HEK293 (cell line): ENCODE measurements at regions not wholly inside any gene's neighbourhood (a gene's known extent, or its start where the extent isn't known, plus 50 kb on each side); places are given as distances from the start of the nearest gene placed in this dataset.

Experiments
- CTCF ChIA-PET: fragments of 350-600 bp; formaldehyde crosslinking; extraction: SDS; loops from one replicate; lab custom pipeline; 2021; ENCODE audit warnings: antibody characterized with exemption; lab: Yijun Ruan, JAX
- POLR2A ChIA-PET: fragments of 300-600 bp; formaldehyde crosslinking; extraction: SDS; loops from one replicate; lab custom pipeline; 2020; ENCODE audit warnings: antibody characterized with exemption, inconsistent platforms; lab: Yijun Ruan, JAX
- H3K27ac ChIP-seq: fragments of 200-500 bp; sonication (Bioruptor generic); 2 replicates; pipeline ENCODE4 v1.5.1; 2014; ENCODE audit warnings: low read depth, low read length, control low read depth, inconsistent platforms; ENCODE audit errors: extremely low read depth
- H3K36me3 ChIP-seq, 2 experiments: fragments of 200-500 bp in 1 of 2; sonication (Bioruptor generic) in 1 of 2; 1 replicate in 1 of 2; 2 replicates in 1 of 2; pipeline ENCODE4 v1.5.1; 2014 to 2017; ENCODE audit warnings: inconsistent platforms in 2 of 2, low read length in 2 of 2; ENCODE audit not compliant: control insufficient read depth in 2 of 2, insufficient read depth in 1 of 2
- H3K4me1 ChIP-seq: fragments of 200-500 bp; sonication (Bioruptor generic); 2 replicates; pipeline ENCODE4 v1.5.1; 2014; ENCODE audit warnings: mild to moderate bottlenecking, low read length, inconsistent platforms; ENCODE audit not compliant: control insufficient read depth, insufficient read depth
- H3K4me3 ChIP-seq: 2 replicates; pipeline ENCODE4 v1.5.1; 2011; ENCODE audit warnings: low read depth, mild to moderate bottlenecking, control low read depth, low read length, moderate library complexity
- H3K9me3 ChIP-seq: fragments of 200-500 bp; sonication (Bioruptor generic); 2 replicates; pipeline ENCODE4 v1.5.1; 2014; ENCODE audit warnings: low read depth, low read length, inconsistent platforms; ENCODE audit not compliant: control insufficient read depth, insufficient read depth
- GLIS1 ChIP-seq: fragments of 450-650 bp; formaldehyde crosslinking; IDR thresholded peaks from 2 replicates; pipeline ENCODE4 v1.5.1; 2016; ENCODE audit warnings: missing biosample characterization, missing genetic modification characterization
- HOXD13 ChIP-seq: sonication (generic); formaldehyde crosslinking; IDR thresholded peaks from 2 replicates; pipeline ENCODE4 v1.8.0; 2022; ENCODE audit warnings: missing genetic modification reagents, borderline replicate concordance
- OSR2 ChIP-seq: fragments of 450-650 bp; formaldehyde crosslinking; IDR thresholded peaks from 2 replicates; pipeline ENCODE4 v1.5.1; 2016; ENCODE audit warnings: missing biosample characterization, missing genetic modification characterization
- YY1 ChIP-seq: fragments of 450-650 bp; formaldehyde crosslinking; IDR thresholded peaks from 2 replicates; pipeline ENCODE4 v1.5.1; 2018; ENCODE audit warnings: missing biosample characterization, missing genetic modification characterization
- ZFP3 ChIP-seq: fragments of 450-650 bp; formaldehyde crosslinking; IDR thresholded peaks from 2 replicates; pipeline ENCODE4 v1.5.1; 2016; ENCODE audit warnings: low read depth, missing biosample characterization, missing genetic modification characterization
- ZNF10 ChIP-seq: fragments of 450-650 bp; formaldehyde crosslinking; IDR thresholded peaks from 2 replicates; pipeline ENCODE4 v1.5.1; 2017; ENCODE audit warnings: missing biosample characterization, missing genetic modification characterization
- ZNF16 ChIP-seq: fragments of 450-650 bp; formaldehyde crosslinking; IDR thresholded peaks from 2 replicates; pipeline ENCODE4 v1.5.1; 2016; ENCODE audit warnings: low read depth, missing biosample characterization, missing genetic modification characterization
- ZNF2 ChIP-seq: fragments of 450-650 bp; formaldehyde crosslinking; IDR thresholded peaks from 2 replicates; pipeline ENCODE4 v1.5.1; 2016; ENCODE audit warnings: missing biosample characterization, missing genetic modification characterization
- ZNF341 ChIP-seq: fragments of 450-650 bp; formaldehyde crosslinking; IDR thresholded peaks from 2 replicates; pipeline ENCODE4; 2016; ENCODE audit warnings: low read depth, missing biosample characterization, missing genetic modification characterization
- ZNF530 ChIP-seq: fragments of 450-650 bp; formaldehyde crosslinking; IDR thresholded peaks from 2 replicates; pipeline ENCODE4 v1.5.1; 2016; ENCODE audit warnings: low read depth, missing biosample characterization, missing genetic modification characterization
- ZNF548 ChIP-seq: fragments of 450-650 bp; formaldehyde crosslinking; IDR thresholded peaks from 2 replicates; pipeline ENCODE4 v1.5.1; 2016; ENCODE audit warnings: missing biosample characterization, missing genetic modification characterization
- ZNF624 ChIP-seq: fragments of 450-650 bp; formaldehyde crosslinking; IDR thresholded peaks from 2 replicates; pipeline ENCODE4 v1.5.1; 2017; ENCODE audit warnings: missing biosample characterization, missing genetic modification characterization
- ZSCAN18 ChIP-seq: fragments of 450-650 bp; formaldehyde crosslinking; IDR thresholded peaks from 2 replicates; pipeline ENCODE4 v1.5.1; 2016; ENCODE audit warnings: missing biosample characterization, missing genetic modification characterization
- TF ChIP-seq, protein P1 (sequence below): fragments of 450-650 bp; formaldehyde crosslinking; IDR thresholded peaks from 2 replicates; pipeline ENCODE4 v1.5.1; 2016; ENCODE audit warnings: missing biosample characterization, missing genetic modification characterization, low read depth
- TF ChIP-seq, protein P2 (sequence below): fragments of 450-650 bp; formaldehyde crosslinking; IDR thresholded peaks from 2 replicates; pipeline ENCODE4 v1.5.1; 2016; ENCODE audit warnings: missing biosample characterization, missing genetic modification characterization
- TF ChIP-seq, protein P3 (sequence below): fragments of 450-650 bp; formaldehyde crosslinking; conservative IDR thresholded peaks from 2 replicates; pipeline ENCODE4 v1.5.1; 2016; ENCODE audit warnings: low read depth, missing biosample characterization, missing genetic modification characterization
- TF ChIP-seq, protein P4 (sequence below): fragments of 450-650 bp; IDR thresholded peaks from 2 replicates; pipeline ENCODE4 v1.5.1; 2018; ENCODE audit warnings: missing biosample characterization, missing genetic modification characterization
- TF ChIP-seq, protein P5 (sequence below): fragments of 450-650 bp; formaldehyde crosslinking; IDR thresholded peaks from 2 replicates; pipeline ENCODE4 v1.5.1; 2016; ENCODE audit warnings: missing biosample characterization, missing genetic modification characterization

DNA sequence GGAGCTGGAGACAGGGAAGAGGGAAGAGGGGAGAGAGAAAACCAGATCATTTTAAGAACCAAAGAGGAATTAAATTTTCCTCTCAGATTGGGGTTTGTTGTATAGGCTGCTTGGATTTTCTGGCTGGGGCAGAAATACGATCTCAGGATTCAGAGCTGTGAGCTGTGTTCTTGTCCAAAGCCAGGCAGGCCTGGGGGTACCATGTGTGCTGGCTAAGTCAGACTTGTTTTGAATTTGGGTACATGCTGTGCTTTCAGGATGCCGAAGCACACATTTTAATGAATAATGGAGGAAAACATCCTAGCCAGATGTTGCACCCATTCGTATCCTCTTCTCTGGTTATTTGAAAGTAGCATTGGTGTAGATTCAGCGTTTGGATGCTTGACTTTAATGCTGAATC lies 170.3 kb upstream of the PODXL start:
- ChIA-PET POLR2A (no interaction called here), CTCF (no interaction called here)
- H3K27ac ChIP-seq, result no peak overlapping the region
- H3K4me1 ChIP-seq, result 0 out of 2 replicates have a peak, but pooled peaks cover 2% of the 10 kb centered on the region
- no peaks in the 10 kb centered on the region for H3K36me3 ChIP-seq
- H3K4me3 ChIP-seq, result no peak overlapping the region
- TF ChIP-seq, protein P1, sequence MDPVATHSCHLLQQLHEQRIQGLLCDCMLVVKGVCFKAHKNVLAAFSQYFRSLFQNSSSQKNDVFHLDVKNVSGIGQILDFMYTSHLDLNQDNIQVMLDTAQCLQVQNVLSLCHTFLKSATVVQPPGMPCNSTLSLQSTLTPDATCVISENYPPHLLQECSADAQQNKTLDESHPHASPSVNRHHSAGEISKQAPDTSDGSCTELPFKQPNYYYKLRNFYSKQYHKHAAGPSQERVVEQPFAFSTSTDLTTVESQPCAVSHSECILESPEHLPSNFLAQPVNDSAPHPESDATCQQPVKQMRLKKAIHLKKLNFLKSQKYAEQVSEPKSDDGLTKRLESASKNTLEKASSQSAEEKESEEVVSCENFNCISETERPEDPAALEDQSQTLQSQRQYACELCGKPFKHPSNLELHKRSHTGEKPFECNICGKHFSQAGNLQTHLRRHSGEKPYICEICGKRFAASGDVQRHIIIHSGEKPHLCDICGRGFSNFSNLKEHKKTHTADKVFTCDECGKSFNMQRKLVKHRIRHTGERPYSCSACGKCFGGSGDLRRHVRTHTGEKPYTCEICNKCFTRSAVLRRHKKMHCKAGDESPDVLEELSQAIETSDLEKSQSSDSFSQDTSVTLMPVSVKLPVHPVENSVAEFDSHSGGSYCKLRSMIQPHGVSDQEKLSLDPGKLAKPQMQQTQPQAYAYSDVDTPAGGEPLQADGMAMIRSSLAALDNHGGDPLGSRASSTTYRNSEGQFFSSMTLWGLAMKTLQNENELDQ (tag by site-specific recombination), result no peak
- TF ChIP-seq, protein P2, sequence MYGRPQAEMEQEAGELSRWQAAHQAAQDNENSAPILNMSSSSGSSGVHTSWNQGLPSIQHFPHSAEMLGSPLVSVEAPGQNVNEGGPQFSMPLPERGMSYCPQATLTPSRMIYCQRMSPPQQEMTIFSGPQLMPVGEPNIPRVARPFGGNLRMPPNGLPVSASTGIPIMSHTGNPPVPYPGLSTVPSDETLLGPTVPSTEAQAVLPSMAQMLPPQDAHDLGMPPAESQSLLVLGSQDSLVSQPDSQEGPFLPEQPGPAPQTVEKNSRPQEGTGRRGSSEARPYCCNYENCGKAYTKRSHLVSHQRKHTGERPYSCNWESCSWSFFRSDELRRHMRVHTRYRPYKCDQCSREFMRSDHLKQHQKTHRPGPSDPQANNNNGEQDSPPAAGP, result no peak
- TF ChIP-seq, protein P3, sequence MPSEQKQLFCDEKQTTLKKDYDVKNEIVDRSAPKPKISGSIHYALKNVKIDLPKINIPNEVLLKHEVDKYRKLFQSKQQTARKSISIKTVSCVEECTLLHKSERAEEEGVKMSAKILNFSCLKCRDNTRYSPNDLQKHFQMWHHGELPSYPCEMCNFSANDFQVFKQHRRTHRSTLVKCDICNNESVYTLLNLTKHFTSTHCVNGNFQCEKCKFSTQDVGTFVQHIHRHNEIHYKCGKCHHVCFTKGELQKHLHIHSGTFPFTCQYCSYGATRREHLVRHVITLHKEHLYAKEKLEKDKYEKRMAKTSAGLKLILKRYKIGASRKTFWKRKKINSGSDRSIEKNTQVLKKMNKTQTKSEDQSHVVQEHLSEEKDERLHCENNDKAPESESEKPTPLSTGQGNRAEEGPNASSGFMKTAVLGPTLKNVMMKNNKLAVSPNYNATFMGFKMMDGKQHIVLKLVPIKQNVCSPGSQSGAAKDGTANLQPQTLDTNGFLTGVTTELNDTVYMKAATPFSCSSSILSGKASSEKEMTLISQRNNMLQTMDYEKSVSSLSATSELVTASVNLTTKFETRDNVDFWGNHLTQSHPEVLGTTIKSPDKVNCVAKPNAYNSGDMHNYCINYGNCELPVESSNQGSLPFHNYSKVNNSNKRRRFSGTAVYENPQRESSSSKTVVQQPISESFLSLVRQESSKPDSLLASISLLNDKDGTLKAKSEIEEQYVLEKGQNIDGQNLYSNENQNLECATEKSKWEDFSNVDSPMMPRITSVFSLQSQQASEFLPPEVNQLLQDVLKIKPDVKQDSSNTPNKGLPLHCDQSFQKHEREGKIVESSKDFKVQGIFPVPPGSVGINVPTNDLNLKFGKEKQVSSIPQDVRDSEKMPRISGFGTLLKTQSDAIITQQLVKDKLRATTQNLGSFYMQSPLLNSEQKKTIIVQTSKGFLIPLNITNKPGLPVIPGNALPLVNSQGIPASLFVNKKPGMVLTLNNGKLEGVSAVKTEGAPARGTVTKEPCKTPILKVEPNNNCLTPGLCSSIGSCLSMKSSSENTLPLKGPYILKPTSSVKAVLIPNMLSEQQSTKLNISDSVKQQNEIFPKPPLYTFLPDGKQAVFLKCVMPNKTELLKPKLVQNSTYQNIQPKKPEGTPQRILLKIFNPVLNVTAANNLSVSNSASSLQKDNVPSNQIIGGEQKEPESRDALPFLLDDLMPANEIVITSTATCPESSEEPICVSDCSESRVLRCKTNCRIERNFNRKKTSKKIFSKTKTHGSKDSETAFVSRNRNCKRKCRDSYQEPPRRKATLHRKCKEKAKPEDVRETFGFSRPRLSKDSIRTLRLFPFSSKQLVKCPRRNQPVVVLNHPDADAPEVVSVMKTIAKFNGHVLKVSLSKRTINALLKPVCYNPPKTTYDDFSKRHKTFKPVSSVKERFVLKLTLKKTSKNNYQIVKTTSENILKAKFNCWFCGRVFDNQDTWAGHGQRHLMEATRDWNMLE (tag by site-specific recombination), result no peak
- TF ChIP-seq, protein P4, sequence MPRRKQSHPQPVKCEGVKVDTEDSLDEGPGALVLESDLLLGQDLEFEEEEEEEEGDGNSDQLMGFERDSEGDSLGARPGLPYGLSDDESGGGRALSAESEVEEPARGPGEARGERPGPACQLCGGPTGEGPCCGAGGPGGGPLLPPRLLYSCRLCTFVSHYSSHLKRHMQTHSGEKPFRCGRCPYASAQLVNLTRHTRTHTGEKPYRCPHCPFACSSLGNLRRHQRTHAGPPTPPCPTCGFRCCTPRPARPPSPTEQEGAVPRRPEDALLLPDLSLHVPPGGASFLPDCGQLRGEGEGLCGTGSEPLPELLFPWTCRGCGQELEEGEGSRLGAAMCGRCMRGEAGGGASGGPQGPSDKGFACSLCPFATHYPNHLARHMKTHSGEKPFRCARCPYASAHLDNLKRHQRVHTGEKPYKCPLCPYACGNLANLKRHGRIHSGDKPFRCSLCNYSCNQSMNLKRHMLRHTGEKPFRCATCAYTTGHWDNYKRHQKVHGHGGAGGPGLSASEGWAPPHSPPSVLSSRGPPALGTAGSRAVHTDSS (tag by site-specific recombination), result no peak
- TF ChIP-seq ZNF624 (tag by site-specific recombination) (no peak), ZNF530 (tag by site-specific recombination) (no peak), ZNF341 (no peak), GLIS1 (tag by site-specific recombination) (no peak), ZNF16 (tag by site-specific recombination) (no peak), ZSCAN18 (tag by site-specific recombination) (no peak), OSR2 (no peak), ZNF2 (tag by site-specific recombination) (no peak), ZNF10 (no peak), YY1 (no peak), HOXD13 (no peak), ZFP3 (tag by site-specific recombination) (no peak), ZNF548 (tag by site-specific recombination) (no peak)
- TF ChIP-seq, protein P5, sequence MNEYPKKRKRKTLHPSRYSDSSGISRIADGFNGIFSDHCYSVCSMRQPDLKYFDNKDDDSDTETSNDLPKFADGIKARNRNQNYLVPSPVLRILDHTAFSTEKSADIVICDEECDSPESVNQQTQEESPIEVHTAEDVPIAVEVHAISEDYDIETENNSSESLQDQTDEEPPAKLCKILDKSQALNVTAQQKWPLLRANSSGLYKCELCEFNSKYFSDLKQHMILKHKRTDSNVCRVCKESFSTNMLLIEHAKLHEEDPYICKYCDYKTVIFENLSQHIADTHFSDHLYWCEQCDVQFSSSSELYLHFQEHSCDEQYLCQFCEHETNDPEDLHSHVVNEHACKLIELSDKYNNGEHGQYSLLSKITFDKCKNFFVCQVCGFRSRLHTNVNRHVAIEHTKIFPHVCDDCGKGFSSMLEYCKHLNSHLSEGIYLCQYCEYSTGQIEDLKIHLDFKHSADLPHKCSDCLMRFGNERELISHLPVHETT (tag by site-specific recombination), result no peak
- no peaks in the 10 kb centered on the region for H3K9me3 ChIP-seq
